ENCODE measurements at regions not wholly inside any gene's neighbourhood (a gene's known extent, or its start where the extent isn't known, plus 50 kb on each side); places are given as distances from the start of the nearest gene placed in this dataset.

GRCh38 chr17:17419166-17419565 lies 57.6 kb upstream of the MED9 start:
- no peak for DNase-seq

DNA sequence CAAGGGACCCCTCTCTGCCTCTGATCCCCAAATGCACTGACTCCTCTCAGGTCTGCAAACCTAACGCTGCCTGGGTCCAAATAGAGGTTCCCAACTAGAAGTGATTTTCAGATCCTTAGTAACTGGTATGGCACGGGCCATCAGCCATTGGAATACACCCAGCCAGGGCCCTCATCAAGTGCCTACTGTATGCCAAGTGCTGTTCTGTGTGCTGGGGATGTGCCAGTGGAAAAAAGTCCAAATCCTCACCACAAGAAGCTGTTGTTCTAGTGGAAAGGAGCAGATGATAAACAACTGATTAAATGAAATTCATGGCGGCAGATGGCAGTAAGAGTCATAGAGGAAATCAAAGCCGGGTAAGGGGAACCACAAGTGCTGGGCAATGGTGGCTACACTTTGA lies 57.2 kb upstream of the MED9 start:
- DNase-seq = no peak

DNA sequence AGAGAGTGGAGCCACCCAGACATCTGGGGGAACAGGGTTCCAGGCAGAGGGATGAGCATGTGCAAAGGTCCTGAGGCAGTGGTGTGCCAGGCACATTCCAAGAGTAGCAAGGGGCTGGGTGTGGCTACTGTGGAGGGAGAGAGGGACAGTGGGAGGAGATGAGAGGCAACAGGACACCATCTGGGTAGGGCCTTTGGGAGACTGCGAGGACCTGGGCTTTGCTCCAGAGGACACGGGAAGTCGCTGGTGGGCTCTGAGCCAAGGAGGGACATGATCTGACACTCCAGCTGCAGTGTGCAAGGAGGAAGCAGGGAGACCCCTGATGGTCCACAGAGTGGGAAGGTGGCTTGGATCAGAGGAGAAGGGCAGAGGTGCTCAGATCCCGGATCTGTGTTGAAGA lies 56.7 kb upstream of the MED9 start:
- DNase-seq = no peak

DNA sequence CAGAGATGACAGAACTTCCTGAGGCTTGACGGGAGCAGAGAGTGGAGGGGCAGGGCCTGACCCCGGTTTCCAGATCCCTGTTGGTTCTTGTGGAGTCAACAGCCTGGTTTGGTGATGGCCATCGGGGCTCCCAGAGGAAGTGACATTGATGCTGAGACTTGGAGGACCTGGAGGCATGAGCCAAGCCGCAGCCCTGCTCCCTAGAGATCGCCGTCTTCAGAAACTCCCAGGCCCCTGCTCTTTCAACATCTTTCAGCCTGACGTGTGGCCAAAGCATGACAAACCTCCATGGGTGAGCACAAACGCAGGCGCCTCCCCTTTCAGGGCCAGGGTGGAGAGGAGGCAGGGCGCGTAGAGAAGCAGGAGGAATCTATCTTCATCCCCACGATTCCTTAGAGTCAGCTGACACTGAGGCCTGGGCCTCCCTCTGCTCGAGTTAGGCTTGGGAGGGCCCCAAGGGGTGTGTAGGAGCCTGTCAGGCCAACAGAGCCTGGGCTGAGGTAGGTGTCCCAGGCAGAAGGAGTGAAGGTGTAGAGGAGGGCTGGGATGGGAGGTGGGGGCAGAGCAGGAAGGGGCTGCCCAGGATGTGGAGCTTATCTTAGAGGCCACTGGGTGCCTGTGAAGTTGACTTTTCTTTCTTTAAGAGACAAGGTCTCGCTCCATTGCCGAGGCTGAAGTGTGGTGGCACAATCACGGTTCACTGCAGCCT lies 56.1 kb upstream of the MED9 start:
- DNase-seq = no peak

DNA sequence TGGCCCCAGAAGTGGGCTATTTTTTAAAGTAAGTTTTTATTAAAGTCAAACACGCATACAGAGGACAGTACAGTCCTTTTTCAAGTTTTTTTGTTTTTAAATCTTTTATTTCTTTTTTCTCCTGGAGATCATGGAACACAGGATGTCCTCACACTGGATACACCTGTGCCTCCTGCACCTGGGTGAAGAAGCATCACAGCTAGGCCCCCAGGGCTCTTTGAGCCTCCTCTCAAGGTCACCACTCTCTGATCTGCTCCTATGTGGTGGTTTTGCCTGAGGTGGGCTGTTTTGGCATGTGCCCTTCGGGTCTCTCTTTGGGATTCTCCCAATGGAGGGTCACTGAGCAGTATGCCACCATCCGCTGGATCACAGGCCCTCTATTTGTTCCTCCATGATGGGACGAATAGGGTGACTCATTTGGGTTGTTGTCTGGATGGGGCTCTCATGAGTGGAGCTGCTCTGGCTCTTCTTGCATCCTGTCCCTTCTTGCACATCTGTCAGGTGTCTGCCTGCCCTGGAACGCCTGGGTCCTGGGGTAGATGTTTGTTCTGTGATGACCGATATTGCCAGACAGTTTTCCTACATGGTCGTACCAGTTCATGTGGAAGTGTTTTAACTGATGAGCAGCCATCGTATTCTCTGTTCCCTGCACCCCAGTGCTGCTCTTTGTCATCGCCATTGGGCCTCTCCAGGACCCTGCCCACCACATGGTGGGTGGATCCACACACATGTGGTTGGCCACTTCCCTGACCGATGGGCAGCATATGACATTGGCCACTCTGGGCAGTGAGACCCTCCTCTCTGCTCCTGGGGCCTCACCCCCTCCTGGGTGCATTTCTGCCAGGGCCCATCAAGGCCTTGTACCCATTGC lies 55.2 kb upstream of the MED9 start:
- DNase-seq = no peak

- no peak for DNase-seq
Measured at GRCh38 chr17:17422217-17422610, 54.6 kb upstream of the MED9 start.

DNA sequence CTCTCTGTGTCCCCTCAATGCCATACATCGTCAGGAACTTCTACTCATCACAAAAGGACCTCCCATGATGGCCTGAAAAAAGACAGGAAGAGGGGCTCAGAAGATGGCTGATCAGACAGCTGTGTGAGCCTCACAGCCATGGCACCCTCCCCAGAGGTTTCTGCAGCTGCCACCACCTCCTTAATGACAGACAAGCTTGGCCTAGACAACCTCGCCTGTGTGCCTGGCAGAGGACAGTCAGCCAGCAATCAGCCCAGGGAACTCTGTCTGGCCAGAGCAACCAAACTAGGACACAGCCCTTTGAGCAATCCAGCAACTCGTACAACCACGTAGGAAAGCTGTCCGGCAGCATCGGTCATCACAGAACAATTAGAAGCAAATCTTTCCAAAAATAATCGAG lies 54.2 kb upstream of the MED9 start:
- no peak for DNase-seq

DNA sequence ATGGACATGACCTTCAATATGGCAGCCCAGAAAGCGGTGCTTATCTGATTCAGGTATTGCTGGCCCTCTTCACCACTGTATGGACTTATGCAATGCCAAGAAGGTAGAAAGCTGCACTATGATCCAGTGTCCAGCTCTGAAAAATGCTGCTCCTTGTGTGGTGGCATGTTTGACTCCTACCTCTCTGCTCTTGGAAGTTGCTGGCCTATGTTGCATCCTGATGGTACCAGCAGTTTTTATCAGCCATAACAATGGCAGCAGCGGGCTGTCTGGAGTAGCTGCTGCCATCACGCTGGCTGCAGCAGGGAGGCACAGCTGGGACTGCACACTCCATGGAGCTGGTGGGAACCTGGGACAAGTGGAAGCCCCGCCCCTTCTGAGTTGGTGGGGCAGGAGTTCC lies 53.1 kb upstream of the MED9 start:
- no peak for DNase-seq

DNA sequence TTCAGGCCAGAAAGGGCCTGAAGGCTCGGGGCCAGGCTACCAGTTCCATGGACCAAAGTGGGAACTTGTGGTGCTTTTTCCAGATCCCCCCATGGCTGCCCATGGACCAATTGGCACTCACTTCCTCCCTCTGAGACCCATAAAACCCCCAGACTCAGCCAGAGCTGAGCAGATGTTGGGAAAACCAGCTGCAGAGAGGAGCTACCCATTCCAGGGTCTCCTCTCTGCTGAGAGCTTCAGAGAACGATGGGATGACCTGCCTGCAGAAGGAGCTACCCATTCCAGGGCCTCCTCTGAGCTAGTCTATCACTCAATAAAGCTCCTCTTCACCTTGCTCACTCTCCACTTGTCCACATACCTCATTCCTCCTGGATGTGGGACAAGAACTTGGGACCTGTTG lies 52.2 kb upstream of the MED9 start:
- DNase-seq = no peak

DNA sequence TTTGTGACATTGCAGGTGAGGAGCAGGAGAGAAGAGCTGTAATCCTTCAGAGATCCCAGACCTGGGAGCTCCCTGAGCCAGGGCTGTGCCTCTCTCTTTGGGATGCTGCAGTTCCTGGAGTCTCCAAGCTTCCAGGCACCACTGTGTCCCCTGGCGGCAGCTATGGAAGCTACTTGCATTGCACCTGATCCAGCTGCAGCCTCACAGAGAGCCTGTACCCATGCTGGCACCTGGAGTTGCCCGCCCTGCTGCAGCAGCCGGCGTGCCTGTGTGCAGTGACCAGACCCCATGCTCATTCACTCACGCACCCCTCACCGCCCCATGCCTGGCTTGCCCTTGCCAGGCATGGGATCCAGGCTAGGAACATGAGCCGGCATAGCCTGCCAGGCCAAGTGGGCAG lies 51.8 kb upstream of the MED9 start:
- no peak for DNase-seq

GRCh38 chr17:17425591-17425990 lies 51.2 kb upstream of the MED9 start:
- no peak for DNase-seq

- peak; percentile 17 for DNase-seq
Measured at GRCh38 chr17:17426184-17426583, 50.6 kb upstream of the MED9 start.
